Neuronal stem cell (in vitro differentiated cells): ENCODE measurements at regions not wholly inside any gene's neighbourhood (a gene's known extent, or its start where the extent isn't known, plus 50 kb on each side); places are given as distances from the start of the nearest gene placed in this dataset.

Source experiments
- DNase-seq: peaks from one replicate; pipeline ENCODE4 v3.0.0-alpha.2; 2013; ENCODE audit warnings: low spot score
- H2AFZ ChIP-seq: one replicate; pipeline ENCODE4 v1.6.1; 2013; ENCODE audit warnings: mild to moderate bottlenecking, low read length, inconsistent platforms
- H2AK5ac ChIP-seq: 2 replicates; pipeline ENCODE4 v1.6.1; 2013; ENCODE audit warnings: low read depth, mild to moderate bottlenecking, inconsistent platforms, low read length, moderate library complexity, mixed read lengths
- H2BK120ac ChIP-seq: 2 replicates; pipeline ENCODE4 v1.6.1; 2013; ENCODE audit warnings: low read depth, mild to moderate bottlenecking, inconsistent platforms, low read length, moderate library complexity, mixed read lengths
- H2BK12ac ChIP-seq: one replicate; pipeline ENCODE4 v1.6.1; 2013; ENCODE audit warnings: low read length, inconsistent platforms
- H2BK15ac ChIP-seq: 2 replicates; pipeline ENCODE4 v1.6.1; 2013; ENCODE audit warnings: mild to moderate bottlenecking, low read length, inconsistent platforms, mixed read lengths
- H2BK5ac ChIP-seq: one replicate; pipeline ENCODE4 v1.6.1; 2013; ENCODE audit warnings: inconsistent platforms, mild to moderate bottlenecking, low read length, moderate library complexity
- H3K14ac ChIP-seq: one replicate; pipeline ENCODE4 v1.6.1; 2013; ENCODE audit warnings: low read length, inconsistent platforms
- H3K18ac ChIP-seq: 2 replicates; pipeline ENCODE4 v1.6.1; 2013; ENCODE audit warnings: low read length, inconsistent platforms
- H3K23ac ChIP-seq: 2 replicates; pipeline ENCODE4 v1.6.1; 2013; ENCODE audit warnings: low read depth, mild to moderate bottlenecking, mixed read lengths, low read length, inconsistent platforms; ENCODE audit not compliant: poor library complexity
- H3K27ac ChIP-seq: replicated peaks from 3 replicates; pipeline ENCODE4 v1.5.1; 2013; ENCODE audit warnings: low read length, inconsistent platforms
- H3K27me3 ChIP-seq, 3 experiments: 2 replicates each; pipeline ENCODE4 v1.6.1; 2013; ENCODE audit warnings: low read length in 3 of 3, mild to moderate bottlenecking in 2 of 3, inconsistent platforms in 1 of 3, low read depth in 1 of 3, mixed read lengths in 1 of 3, moderate library complexity in 1 of 3; ENCODE audit not compliant: control insufficient read depth in 3 of 3, insufficient read depth in 3 of 3
- H3K36me3 ChIP-seq, 2 donors: replicated peaks in 1 of 2; 2 replicates each; pipeline ENCODE4 v1.6.1; 2013; ENCODE audit warnings: low read length in 2 of 2; ENCODE audit not compliant: control insufficient read depth in 2 of 2, insufficient read depth in 2 of 2
- H3K4ac ChIP-seq: 2 replicates; pipeline ENCODE4 v1.6.1; 2013; ENCODE audit warnings: inconsistent platforms, mild to moderate bottlenecking, low read length, moderate library complexity
- H3K4me1 ChIP-seq, 2 donors: 1 replicate in 1 of 2; 2 replicates in 1 of 2; pipeline ENCODE4 v1.6.1; 2013; ENCODE audit warnings: low read length in 2 of 2, low read depth in 1 of 2; ENCODE audit not compliant: control insufficient read depth in 2 of 2, insufficient read depth in 1 of 2
- H3K4me2 ChIP-seq: one replicate; pipeline ENCODE4 v1.6.1; 2013; ENCODE audit warnings: mild to moderate bottlenecking, low read length, inconsistent platforms; ENCODE audit not compliant: insufficient read depth, poor library complexity, severe bottlenecking
- H3K4me3 ChIP-seq, 2 donors: 2 replicates each; pipeline ENCODE4 v1.5.1; 2013; ENCODE audit warnings: low read length in 2 of 2, mild to moderate bottlenecking in 2 of 2, inconsistent platforms in 1 of 2, moderate library complexity in 1 of 2
- H3K79me1 ChIP-seq: one replicate; pipeline ENCODE4 v1.6.1; 2013; ENCODE audit warnings: low read depth, mild to moderate bottlenecking, inconsistent platforms, low read length, moderate library complexity
- H3K9ac ChIP-seq: one replicate; pipeline ENCODE4 v1.6.1; 2013; ENCODE audit warnings: mild to moderate bottlenecking, low read depth, low read length, inconsistent platforms; ENCODE audit not compliant: poor library complexity
- H3K9me3 ChIP-seq, 2 donors: replicated peaks in 1 of 2; 2 replicates each; pipeline versions ENCODE3 to v1.6.1; 2013; ENCODE audit warnings: low read length in 2 of 2, mild to moderate bottlenecking in 2 of 2, inconsistent platforms in 1 of 2, low read depth in 1 of 2, mixed read lengths in 1 of 2, moderate library complexity in 1 of 2; ENCODE audit not compliant: control insufficient read depth in 2 of 2, insufficient read depth in 1 of 2
- H4K8ac ChIP-seq: one replicate; pipeline ENCODE4 v1.6.1; 2013; ENCODE audit warnings: low read depth, mild to moderate bottlenecking, inconsistent platforms, low read length, moderate library complexity
- H4K91ac ChIP-seq: one replicate; pipeline ENCODE4 v1.6.1; 2013; ENCODE audit warnings: low read length, low read depth, mild to moderate bottlenecking, inconsistent platforms; ENCODE audit not compliant: poor library complexity
- WGBS, 2 donors: extraction: QIAGEN DNeasy Blood & Tissue Kit; methylation state at CpG; one replicate each; pipeline ENCODE4 v1.1.7; 2013; ENCODE audit warnings: missing lambda C conversion rate in 2 of 2, mixed read lengths in 1 of 2; ENCODE audit not compliant: insufficient read length in 2 of 2, insufficient replicate concordance in 1 of 2; ENCODE audit errors: extremely low coverage in 2 of 2; 5-methylcytosine and 5-hydroxymethylcytosine counted together

GRCh38 chr3:168608926-168609325 is 513.2 kb upstream of the GOLIM4 start:
- Histone ChIP-seq H2AFZ (no peak overlapping the region), H3K27me3 (peaks cover 0 to 2% (median 0%) of the 10 kb centered on the region in 3 experiments), H4K91ac (no peak overlapping the region), H3K9me3 (no peaks in the 10 kb centered on the region), H2BK120ac (no peak overlapping the region), H3K27ac (no peak overlapping the region), H2BK5ac (no peak overlapping the region), H3K9ac (no peak overlapping the region), H2BK12ac (no peak overlapping the region), H3K36me3 (peaks cover 0 to 3% of the 10 kb centered on the region in 2 donors), H3K4me1 (no peaks in the 10 kb centered on the region), H3K4me3 (no peak overlapping the region), H3K18ac (no peak overlapping the region), H3K79me1 (no peaks in the 10 kb centered on the region), H3K14ac (no peak overlapping the region), H2AK5ac (no peak overlapping the region), H3K4ac (no peak overlapping the region), H3K23ac (no peak overlapping the region), H3K4me2 (no peak overlapping the region), H2BK15ac (no peak overlapping the region), H4K8ac (no peak overlapping the region)
- no peak for DNase-seq
- WGBS, 2 donors: no CpG with 5 or more reads among the region's 3 CpGs

DNA sequence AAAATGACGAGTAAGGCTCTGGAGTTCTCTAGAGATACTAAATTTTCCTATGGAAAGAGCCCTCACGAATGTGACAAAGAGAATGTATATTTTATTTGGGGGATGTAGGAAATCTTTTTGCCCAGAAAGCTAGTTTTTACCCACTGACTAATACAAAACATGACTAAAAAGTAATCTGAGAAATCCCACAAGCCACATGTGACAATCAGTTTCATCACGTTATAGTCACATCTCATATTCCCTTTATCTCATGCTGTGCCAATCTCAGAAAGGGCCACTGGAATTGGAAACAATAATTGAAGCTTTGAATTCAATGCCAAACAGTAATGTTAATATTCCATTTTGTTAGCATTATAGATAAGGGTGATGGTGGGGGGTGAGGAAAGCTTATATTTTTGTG is 509.0 kb upstream of the GOLIM4 start:
- Histone ChIP-seq H3K9me3 (no peaks in the 10 kb centered on the region), H3K9ac (no peak overlapping the region), H3K36me3 (no peaks in the 10 kb centered on the region), H3K27ac (no peak overlapping the region), H2AFZ (no peak overlapping the region), H2BK15ac (no peak overlapping the region), H3K4me3 (no peak overlapping the region), H3K27me3 (peaks cover 0 to 2% (median 0%) of the 10 kb centered on the region in 3 experiments), H3K18ac (no peak overlapping the region), H2AK5ac (no peak overlapping the region), H2BK5ac (no peak overlapping the region), H3K4me1 (no peaks in the 10 kb centered on the region), H4K91ac (no peak overlapping the region), H4K8ac (no peak overlapping the region), H3K14ac (no peak overlapping the region), H3K4ac (no peak overlapping the region), H3K79me1 (no peaks in the 10 kb centered on the region), H3K4me2 (no peak overlapping the region), H2BK120ac (no peak overlapping the region), H3K23ac (no peak overlapping the region), H2BK12ac (no peak overlapping the region)
- WGBS, 2 donors: no CpG with 5 or more reads among the region's 3 CpGs
- no peak for DNase-seq

GRCh38 chr3:168598250-168598649 is 502.5 kb upstream of the GOLIM4 start:
- no peaks in the 10 kb centered on the region for H3K4me1 ChIP-seq
- H2BK5ac ChIP-seq: no peak overlapping the region
- H4K8ac ChIP-seq: no peak overlapping the region
- H3K4me3 ChIP-seq: no peak overlapping the region
- H3K36me3 ChIP-seq: no peaks in the 10 kb centered on the region
- no peaks in the 10 kb centered on the region for H3K9me3 ChIP-seq
- no peak overlapping the region for H2BK15ac ChIP-seq
- no peak overlapping the region for H3K23ac ChIP-seq
- H3K79me1 ChIP-seq: no peaks in the 10 kb centered on the region
- no peak overlapping the region for H3K18ac ChIP-seq
- H4K91ac ChIP-seq: no peak overlapping the region
- H3K4ac ChIP-seq: no peak overlapping the region
- no peak overlapping the region for H3K27ac ChIP-seq
- no peak overlapping the region for H3K4me2 ChIP-seq
- H3K9ac ChIP-seq: no peak overlapping the region
- no peaks in the 10 kb centered on the region for H3K27me3 ChIP-seq
- H2BK120ac ChIP-seq: no peak overlapping the region
- no peak overlapping the region for H2AK5ac ChIP-seq
- WGBS, 2 donors: no CpG with 5 or more reads among the region's 2 CpGs
- DNase-seq: no peak
- H2AFZ ChIP-seq: no peak overlapping the region
- H3K14ac ChIP-seq: no peak overlapping the region
- no peak overlapping the region for H2BK12ac ChIP-seq

- H3K27ac ChIP-seq: no peak overlapping the region
- no peak for DNase-seq
- H2BK15ac ChIP-seq: no peak overlapping the region
- no peaks in the 10 kb centered on the region for H3K9me3 ChIP-seq
- H2BK5ac ChIP-seq: no peak overlapping the region
- WGBS, 2 donors: no CpG with 5 or more reads among the region's 1 CpG
- H3K4me2 ChIP-seq: no peak overlapping the region
- H3K36me3 ChIP-seq: no peaks in the 10 kb centered on the region
- no peak overlapping the region for H2BK120ac ChIP-seq
- no peak overlapping the region for H3K4me3 ChIP-seq
- H2AK5ac ChIP-seq: no peak overlapping the region
- H3K18ac ChIP-seq: no peak overlapping the region
- H3K4me1 ChIP-seq: peaks cover 0 to 2% of the 10 kb centered on the region in 2 donors
- no peak overlapping the region for H3K4ac ChIP-seq
- H2AFZ ChIP-seq: no peak overlapping the region
- H4K8ac ChIP-seq: no peak overlapping the region
- H3K27me3 ChIP-seq: no peaks in the 10 kb centered on the region
- H2BK12ac ChIP-seq: no peak overlapping the region
- no peak overlapping the region for H3K9ac ChIP-seq
- H3K79me1 ChIP-seq: no peaks in the 10 kb centered on the region
- H4K91ac ChIP-seq: no peak overlapping the region
- H3K14ac ChIP-seq: no peak overlapping the region
- H3K23ac ChIP-seq: no peak overlapping the region
Measured at GRCh38 chr3:168596175-168596823, 500.6 kb upstream of the GOLIM4 start.
